ENCODE measurements at regions not wholly inside any gene's neighbourhood (a gene's known extent, or its start where the extent isn't known, plus 50 kb on each side); places are given as distances from the start of the nearest gene placed in this dataset.

DNA sequence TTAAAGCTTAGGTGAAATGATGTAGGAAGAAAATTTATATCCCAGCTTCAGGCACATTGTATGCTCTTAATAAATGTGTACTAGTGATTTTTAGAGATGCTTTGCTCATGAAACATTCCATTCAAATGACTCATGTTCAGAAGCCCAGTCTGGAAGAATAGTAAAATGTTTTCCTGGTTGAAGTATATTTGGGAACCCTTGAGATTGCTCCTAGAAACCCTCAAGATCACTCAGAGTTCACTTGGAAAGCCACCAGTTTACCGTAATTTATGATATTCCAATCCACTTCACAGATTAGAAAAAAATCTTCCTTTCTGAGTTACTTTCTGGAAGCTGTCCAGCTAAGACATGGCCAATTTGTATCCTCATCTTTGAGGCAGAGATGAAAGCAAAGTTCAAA is 186.4 kb downstream of the SYT10 start:
- TF ChIP-seq, protein P1, sequence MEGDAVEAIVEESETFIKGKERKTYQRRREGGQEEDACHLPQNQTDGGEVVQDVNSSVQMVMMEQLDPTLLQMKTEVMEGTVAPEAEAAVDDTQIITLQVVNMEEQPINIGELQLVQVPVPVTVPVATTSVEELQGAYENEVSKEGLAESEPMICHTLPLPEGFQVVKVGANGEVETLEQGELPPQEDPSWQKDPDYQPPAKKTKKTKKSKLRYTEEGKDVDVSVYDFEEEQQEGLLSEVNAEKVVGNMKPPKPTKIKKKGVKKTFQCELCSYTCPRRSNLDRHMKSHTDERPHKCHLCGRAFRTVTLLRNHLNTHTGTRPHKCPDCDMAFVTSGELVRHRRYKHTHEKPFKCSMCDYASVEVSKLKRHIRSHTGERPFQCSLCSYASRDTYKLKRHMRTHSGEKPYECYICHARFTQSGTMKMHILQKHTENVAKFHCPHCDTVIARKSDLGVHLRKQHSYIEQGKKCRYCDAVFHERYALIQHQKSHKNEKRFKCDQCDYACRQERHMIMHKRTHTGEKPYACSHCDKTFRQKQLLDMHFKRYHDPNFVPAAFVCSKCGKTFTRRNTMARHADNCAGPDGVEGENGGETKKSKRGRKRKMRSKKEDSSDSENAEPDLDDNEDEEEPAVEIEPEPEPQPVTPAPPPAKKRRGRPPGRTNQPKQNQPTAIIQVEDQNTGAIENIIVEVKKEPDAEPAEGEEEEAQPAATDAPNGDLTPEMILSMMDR (IDR thresholded peaks at IDR 0.05), result no peak
- no peak for TF ChIP-seq POLR2AphosphoS5 (IDR thresholded peaks at IDR 0.05)
- no peak for TF ChIP-seq EP300 (IDR thresholded peaks at IDR 0.05)
- TF ChIP-seq POLR2A (IDR thresholded peaks at IDR 0.05), result no peak

All from suprapubic skin (tissue), 4 donors.